ENCODE measurements at regions not wholly inside any gene's neighbourhood (a gene's known extent, or its start where the extent isn't known, plus 50 kb on each side); places are given as distances from the start of the nearest gene placed in this dataset.

- Histone ChIP-seq H3K27me3 (no peaks in the 10 kb centered on the region), H3K9me3 (no peaks in the 10 kb centered on the region), H3K27ac (no peak overlapping the region), H3K36me3 (no peaks in the 10 kb centered on the region), H3K4me3 (no peak overlapping the region), H3K4me1 (peaks cover 0 to 34% of the 10 kb centered on the region in 2 donors)
- no peak for DNase-seq (ENCODE audit: low spot score)
- TF ChIP-seq, protein P1, sequence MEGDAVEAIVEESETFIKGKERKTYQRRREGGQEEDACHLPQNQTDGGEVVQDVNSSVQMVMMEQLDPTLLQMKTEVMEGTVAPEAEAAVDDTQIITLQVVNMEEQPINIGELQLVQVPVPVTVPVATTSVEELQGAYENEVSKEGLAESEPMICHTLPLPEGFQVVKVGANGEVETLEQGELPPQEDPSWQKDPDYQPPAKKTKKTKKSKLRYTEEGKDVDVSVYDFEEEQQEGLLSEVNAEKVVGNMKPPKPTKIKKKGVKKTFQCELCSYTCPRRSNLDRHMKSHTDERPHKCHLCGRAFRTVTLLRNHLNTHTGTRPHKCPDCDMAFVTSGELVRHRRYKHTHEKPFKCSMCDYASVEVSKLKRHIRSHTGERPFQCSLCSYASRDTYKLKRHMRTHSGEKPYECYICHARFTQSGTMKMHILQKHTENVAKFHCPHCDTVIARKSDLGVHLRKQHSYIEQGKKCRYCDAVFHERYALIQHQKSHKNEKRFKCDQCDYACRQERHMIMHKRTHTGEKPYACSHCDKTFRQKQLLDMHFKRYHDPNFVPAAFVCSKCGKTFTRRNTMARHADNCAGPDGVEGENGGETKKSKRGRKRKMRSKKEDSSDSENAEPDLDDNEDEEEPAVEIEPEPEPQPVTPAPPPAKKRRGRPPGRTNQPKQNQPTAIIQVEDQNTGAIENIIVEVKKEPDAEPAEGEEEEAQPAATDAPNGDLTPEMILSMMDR (IDR thresholded peaks at IDR 0.05), result no peak
These were observed 596.8 kb upstream of the JAG1 start for GRCh38 chr20:11270566-11270965.

- no peaks in the 10 kb centered on the region for H3K9me3 ChIP-seq
- no peak for DNase-seq (ENCODE audit: low spot score)
- H3K27me3 ChIP-seq, result no peaks in the 10 kb centered on the region
- TF ChIP-seq, protein P1 (IDR thresholded peaks at IDR 0.05), result no peak
- peaks cover 0 to 33% of the 10 kb centered on the region in 2 donors for H3K4me1 ChIP-seq
- no peak overlapping the region for H3K27ac ChIP-seq
- H3K36me3 ChIP-seq, result no peaks in the 10 kb centered on the region
- H3K4me3 ChIP-seq, result no peak overlapping the region
These were observed 597.5 kb upstream of the JAG1 start for GRCh38 chr20:11271319-11271718.

DNA sequence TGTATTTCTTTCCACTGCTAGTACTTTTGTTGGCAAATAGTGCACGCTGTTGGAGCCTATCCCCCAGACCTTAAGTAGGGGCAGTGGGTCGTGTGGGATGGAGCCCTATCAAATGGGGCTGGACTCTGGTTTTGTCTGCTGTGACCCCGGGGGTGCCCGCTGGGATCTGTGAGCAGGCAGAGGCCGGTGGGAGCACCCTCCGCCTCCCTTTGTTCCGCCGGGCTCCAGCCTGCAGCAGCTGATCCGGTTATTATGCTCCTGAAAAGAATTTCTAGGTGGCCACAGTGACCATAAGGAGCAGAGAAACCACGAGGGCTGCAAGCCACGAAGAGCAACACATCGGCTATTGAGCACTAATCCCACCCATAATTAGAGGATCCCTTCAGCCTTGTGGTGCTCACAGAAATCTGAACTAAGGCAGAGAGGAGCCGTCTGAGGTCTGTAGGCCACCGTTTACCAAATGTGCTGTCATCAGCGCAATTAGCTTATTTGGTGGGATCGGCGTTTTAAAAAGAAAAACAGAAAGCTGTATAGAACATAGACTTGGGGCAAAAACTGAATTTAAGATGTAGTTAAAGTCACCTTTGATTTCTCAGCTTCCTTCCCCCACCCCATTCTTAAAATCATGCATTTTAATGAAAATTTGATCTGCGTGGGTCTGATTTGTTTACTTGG lies 598.3 kb upstream of the JAG1 start:
- Histone ChIP-seq H3K27me3 (no peaks in the 10 kb centered on the region), H3K27ac (no peak overlapping the region), H3K36me3 (no peaks in the 10 kb centered on the region), H3K4me1 (peaks cover 0 to 26% of the 10 kb centered on the region in 2 donors), H3K4me3 (no peak overlapping the region), H3K9me3 (no peaks in the 10 kb centered on the region)
- no peak for DNase-seq (ENCODE audit: low spot score)
- TF ChIP-seq, protein P1 (IDR thresholded peaks at IDR 0.05), result no peak

- no peaks in the 10 kb centered on the region for H3K9me3 ChIP-seq
- H3K27ac ChIP-seq, result no peak overlapping the region
- no peak overlapping the region for H3K4me3 ChIP-seq
- TF ChIP-seq, protein P1 (IDR thresholded peaks at IDR 0.05), result peak; percentile 31 to 82
- peaks cover 0 to 8% of the 10 kb centered on the region in 2 donors for H3K4me1 ChIP-seq
- no peaks in the 10 kb centered on the region for H3K27me3 ChIP-seq
- DNase-seq (ENCODE audit: low spot score), result no peak
- H3K36me3 ChIP-seq, result no peaks in the 10 kb centered on the region
These were observed 600.4 kb upstream of the JAG1 start for GRCh38 chr20:11274141-11274594.

GRCh38 chr20:11275740-11276139 lies 601.9 kb upstream of the JAG1 start:
- no peaks in the 10 kb centered on the region for H3K27me3 ChIP-seq
- H3K4me3 ChIP-seq, result no peak overlapping the region
- no peaks in the 10 kb centered on the region for H3K36me3 ChIP-seq
- no peak overlapping the region for H3K27ac ChIP-seq
- H3K4me1 ChIP-seq, result peaks cover 0 to 8% of the 10 kb centered on the region in 2 donors
- TF ChIP-seq, protein P1 (IDR thresholded peaks at IDR 0.05), result no peak
- H3K9me3 ChIP-seq, result no peaks in the 10 kb centered on the region
- DNase-seq (ENCODE audit: low spot score), result no peak

DNA sequence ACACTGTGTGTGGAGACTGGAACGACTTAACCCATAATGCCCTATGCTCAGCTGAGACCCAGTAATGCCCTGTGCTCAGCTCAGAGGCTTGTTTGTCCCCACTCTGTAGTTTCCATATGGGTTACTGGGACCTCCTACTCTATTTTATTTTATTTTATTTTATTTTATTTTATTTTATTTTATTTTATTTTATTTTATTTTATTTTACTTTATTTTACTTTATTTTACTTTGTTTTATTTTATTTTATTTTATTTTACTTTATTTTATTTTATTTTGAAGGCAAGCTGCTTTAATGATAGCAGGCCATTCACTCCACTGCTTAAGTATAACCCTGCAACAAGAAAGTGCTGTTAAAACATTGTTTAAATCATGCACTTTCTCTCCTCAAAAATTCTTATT lies 603.4 kb upstream of the JAG1 start:
- Histone ChIP-seq H3K27ac (no peak overlapping the region), H3K4me1 (peaks cover 0 to 8% of the 10 kb centered on the region in 2 donors), H3K36me3 (no peaks in the 10 kb centered on the region), H3K4me3 (no peak overlapping the region), H3K9me3 (no peaks in the 10 kb centered on the region), H3K27me3 (no peaks in the 10 kb centered on the region)
- TF ChIP-seq, protein P1 (IDR thresholded peaks at IDR 0.05), result no peak
- no peak for DNase-seq (ENCODE audit: low spot score)

All from right atrium auricular region (tissue), 2 donors.